HL-60/S4 (cell line): ENCODE measurements at regions not wholly inside any gene's neighbourhood (a gene's known extent, or its start where the extent isn't known, plus 50 kb on each side); places are given as distances from the start of the nearest gene placed in this dataset.

Source experiments
- in situ Hi-C: fragments of 300-500 bp; cut with MboI; formaldehyde crosslinking; loops from 2 replicates; pipeline ENCODE4 v1.14.3; 2022; ENCODE audit warnings: low sequenced_read_pairs

GRCh38 chr2:65594150-65594549, 161.8 kb upstream of the SPRED2 start:
- in situ Hi-C loops: no loop called here

GRCh38 chr2:65589667-65590066, 157.3 kb upstream of the SPRED2 start:
- in situ Hi-C loops: no loop called here

- in situ Hi-C loops: no loop called here
Measured at GRCh38 chr2:65587779-65588178, 155.4 kb upstream of the SPRED2 start.

GRCh38 chr2:65586516-65586915, 154.1 kb upstream of the SPRED2 start:
- in situ Hi-C loops: no loop called here

- in situ Hi-C loops: no loop called here
Measured at GRCh38 chr2:65583061-65583460, 150.7 kb upstream of the SPRED2 start.

GRCh38 chr2:65582364-65582763, 150.0 kb upstream of the SPRED2 start:
- in situ Hi-C loops: no loop called here

- in situ Hi-C loops: no loop called here
Measured at GRCh38 chr2:65580824-65581223, 148.4 kb upstream of the SPRED2 start.

GRCh38 chr2:65579506-65580235, 147.3 kb upstream of the SPRED2 start:
- in situ Hi-C loops: loop anchor here (10.0 kb wide), 1 partner anchor 515 kb away; no protein-coding TSS in a partner anchor

- in situ Hi-C loops: loop anchor here (10.0 kb wide), 1 partner anchor 513 kb away; no protein-coding TSS in a partner anchor
Measured at GRCh38 chr2:65577654-65578053, 145.3 kb upstream of the SPRED2 start.

GRCh38 chr2:65576861-65577601, 144.6 kb upstream of the SPRED2 start:
- in situ Hi-C loops: loop anchor here (10.0 kb wide), 1 partner anchor 512 kb away; no protein-coding TSS in a partner anchor

GRCh38 chr2:65576278-65576677, 143.9 kb upstream of the SPRED2 start:
- in situ Hi-C loops: loop anchor here (10.0 kb wide), 1 partner anchor 511 kb away; no protein-coding TSS in a partner anchor

GRCh38 chr2:65574993-65575392, 142.6 kb upstream of the SPRED2 start:
- in situ Hi-C loops: loop anchor here (10.0 to 25.0 kb wide), 2 partner anchors 510 to 663 kb away; no protein-coding TSS in a partner anchor

- in situ Hi-C loops: loop anchor here (25.0 kb wide), 1 partner anchor 657 kb away; no protein-coding TSS in a partner anchor
Measured at GRCh38 chr2:65568656-65569440, 136.4 kb upstream of the SPRED2 start.

GRCh38 chr2:65566617-65567016, 134.2 kb upstream of the SPRED2 start:
- in situ Hi-C loops: loop anchor here (25.0 kb wide), 1 partner anchor 654 kb away; no protein-coding TSS in a partner anchor

- in situ Hi-C loops: loop anchor here (25.0 kb wide), 1 partner anchor 653 kb away; no protein-coding TSS in a partner anchor
Measured at GRCh38 chr2:65565681-65566080, 133.3 kb upstream of the SPRED2 start.

GRCh38 chr2:65564299-65564698, 131.9 kb upstream of the SPRED2 start:
- in situ Hi-C loops: loop anchor here (25.0 kb wide), 1 partner anchor 652 kb away; no protein-coding TSS in a partner anchor

GRCh38 chr2:65562890-65563289, 130.5 kb upstream of the SPRED2 start:
- in situ Hi-C loops: loop anchor here (25.0 kb wide), 1 partner anchor 651 kb away; no protein-coding TSS in a partner anchor

- in situ Hi-C loops: loop anchor here (25.0 kb wide), 1 partner anchor 646 kb away; no protein-coding TSS in a partner anchor
Measured at GRCh38 chr2:65558743-65559142, 126.3 kb upstream of the SPRED2 start.

GRCh38 chr2:65557616-65558573, 125.5 kb upstream of the SPRED2 start:
- in situ Hi-C loops: loop anchor here (25.0 kb wide), 1 partner anchor 646 kb away; no protein-coding TSS in a partner anchor
